ENCODE measurements at regions not wholly inside any gene's neighbourhood (a gene's known extent, or its start where the extent isn't known, plus 50 kb on each side); places are given as distances from the start of the nearest gene placed in this dataset.

- ChIA-PET CTCF (no interaction called here), POLR2A (no interaction called here)
- H3K36me3 Mint-ChIP-seq: peaks cover 0 to 5% (median 0%) of the 10 kb centered on the region in 5 donors
- ATAC-seq (no peak), DNase-seq (no peak)
- peaks cover 0 to 20% (median 8%) of the 10 kb centered on the region in 11 donors for H3K9me3 Mint-ChIP-seq
- H3K27me3 Mint-ChIP-seq: no peaks in the 10 kb centered on the region
- Histone ChIP-seq H3K4me1 (ENCODE audit: control insufficient read depth in 2 of 2, insufficient read depth in 2 of 2, low read length in 2 of 2) (no peaks in the 10 kb centered on the region), H3K27ac (ENCODE audit: low read depth, low read length) (no peak overlapping the region), H3K4me3 (ENCODE audit: low read length) (no peak overlapping the region), H3K27me3 (ENCODE audit: control insufficient read depth in 2 of 2, insufficient read depth in 2 of 2, low read length in 2 of 2) (no peaks in the 10 kb centered on the region), H3K9me3 (ENCODE audit: control insufficient read depth in 2 of 3, low read length in 3 of 3) (no peaks in the 10 kb centered on the region), H3K36me3 (ENCODE audit: control insufficient read depth in 2 of 3, insufficient read depth in 3 of 3, low read length in 3 of 3) (no peaks in the 10 kb centered on the region)
- H3K4me3 Mint-ChIP-seq: no peak overlapping the region
- intact Hi-C loops (cut with micrococcal nuclease): no loop called here
- H3K27ac Mint-ChIP-seq: no peak overlapping the region
- H3K4me1 Mint-ChIP-seq: no peaks in the 10 kb centered on the region
Measured at GRCh38 chr1:60329651-60330050, 256.1 kb upstream of the C1orf87 start.

- no peak overlapping the region for H3K27ac ChIP-seq (ENCODE audit: low read depth, low read length)
- CTCF ChIA-PET: no interaction called here
- no peaks in the 10 kb centered on the region for H3K27me3 ChIP-seq (ENCODE audit: control insufficient read depth in 2 of 2, insufficient read depth in 2 of 2, low read length in 2 of 2)
- POLR2A ChIA-PET: no interaction called here
- no peaks in the 10 kb centered on the region for H3K36me3 Mint-ChIP-seq
- ATAC-seq: no peak
- no peaks in the 10 kb centered on the region for H3K4me1 Mint-ChIP-seq
- no peak overlapping the region for H3K27ac Mint-ChIP-seq
- intact Hi-C loops (cut with micrococcal nuclease): no loop called here
- peaks cover 0 to 13% (median 0%) of the 10 kb centered on the region in 11 donors for H3K9me3 Mint-ChIP-seq
- H3K36me3 ChIP-seq (ENCODE audit: control insufficient read depth in 2 of 3, insufficient read depth in 3 of 3, low read length in 3 of 3): no peaks in the 10 kb centered on the region
- H3K4me3 Mint-ChIP-seq: no peak overlapping the region
- H3K4me1 ChIP-seq (ENCODE audit: control insufficient read depth in 2 of 2, insufficient read depth in 2 of 2, low read length in 2 of 2): no peaks in the 10 kb centered on the region
- DNase-seq: no peak
- H3K4me3 ChIP-seq (ENCODE audit: low read length): no peak overlapping the region
- no peaks in the 10 kb centered on the region for H3K9me3 ChIP-seq (ENCODE audit: control insufficient read depth in 2 of 3, low read length in 3 of 3)
- H3K27me3 Mint-ChIP-seq: peaks cover 0 to 8% (median 3%) of the 10 kb centered on the region in 5 donors
Measured at GRCh38 chr1:60311838-60312237, 238.3 kb upstream of the C1orf87 start.

GRCh38 chr1:60299581-60299980 is 226.0 kb upstream of the C1orf87 start:
- no peak overlapping the region for H3K4me3 Mint-ChIP-seq
- intact Hi-C loops (cut with micrococcal nuclease): no loop called here
- H3K4me3 ChIP-seq (ENCODE audit: low read length): no peak overlapping the region
- no peak for DNase-seq
- CTCF ChIA-PET: no interaction called here
- no peaks in the 10 kb centered on the region for H3K36me3 ChIP-seq (ENCODE audit: control insufficient read depth in 2 of 3, insufficient read depth in 3 of 3, low read length in 3 of 3)
- H3K27ac ChIP-seq (ENCODE audit: low read depth, low read length): no peak overlapping the region
- H3K4me1 ChIP-seq (ENCODE audit: control insufficient read depth in 2 of 2, insufficient read depth in 2 of 2, low read length in 2 of 2): no peaks in the 10 kb centered on the region
- ATAC-seq: no peak
- no peaks in the 10 kb centered on the region for H3K9me3 ChIP-seq (ENCODE audit: control insufficient read depth in 2 of 3, low read length in 3 of 3)
- no peaks in the 10 kb centered on the region for H3K4me1 Mint-ChIP-seq
- POLR2A ChIA-PET: no interaction called here
- peaks cover 0 to 17% (median 2%) of the 10 kb centered on the region in 11 donors for H3K9me3 Mint-ChIP-seq
- no peaks in the 10 kb centered on the region for H3K27me3 ChIP-seq (ENCODE audit: control insufficient read depth in 2 of 2, insufficient read depth in 2 of 2, low read length in 2 of 2)
- peaks cover 0 to 5% (median 0%) of the 10 kb centered on the region in 5 donors for H3K27me3 Mint-ChIP-seq
- no peaks in the 10 kb centered on the region for H3K36me3 Mint-ChIP-seq
- no peak overlapping the region for H3K27ac Mint-ChIP-seq

- H3K36me3 ChIP-seq (ENCODE audit: control insufficient read depth in 2 of 3, insufficient read depth in 3 of 3, low read length in 3 of 3): no peaks in the 10 kb centered on the region
- no peaks in the 10 kb centered on the region for H3K27me3 ChIP-seq (ENCODE audit: control insufficient read depth in 2 of 2, insufficient read depth in 2 of 2, low read length in 2 of 2)
- ChIA-PET CTCF (no interaction called here), POLR2A (no interaction called here)
- intact Hi-C loops (cut with micrococcal nuclease): no loop called here
- no peak overlapping the region for H3K27ac ChIP-seq (ENCODE audit: low read depth, low read length)
- ATAC-seq: no peak
- Mint-ChIP-seq H3K36me3 (no peaks in the 10 kb centered on the region), H3K27me3 (peaks cover 0 to 8% (median 0%) of the 10 kb centered on the region in 5 donors), H3K4me1 (no peaks in the 10 kb centered on the region), H3K27ac (no peak overlapping the region), H3K4me3 (no peak overlapping the region), H3K9me3 (peaks cover 0 to 14% (median 2%) of the 10 kb centered on the region in 11 donors)
- H3K4me3 ChIP-seq (ENCODE audit: low read length): no peak overlapping the region
- no peaks in the 10 kb centered on the region for H3K9me3 ChIP-seq (ENCODE audit: control insufficient read depth in 2 of 3, low read length in 3 of 3)
- no peaks in the 10 kb centered on the region for H3K4me1 ChIP-seq (ENCODE audit: control insufficient read depth in 2 of 2, insufficient read depth in 2 of 2, low read length in 2 of 2)
- no peak for DNase-seq
Measured at GRCh38 chr1:60298290-60298689, 224.7 kb upstream of the C1orf87 start.

- H3K4me3 Mint-ChIP-seq: no peak overlapping the region
- no peaks in the 10 kb centered on the region for H3K36me3 ChIP-seq (ENCODE audit: control insufficient read depth in 2 of 3, insufficient read depth in 3 of 3, low read length in 3 of 3)
- DNase-seq (no peak), ATAC-seq (no peak)
- ChIA-PET POLR2A (no interaction called here), CTCF (no interaction called here)
- no peaks in the 10 kb centered on the region for H3K4me1 ChIP-seq (ENCODE audit: control insufficient read depth in 2 of 2, insufficient read depth in 2 of 2, low read length in 2 of 2)
- H3K9me3 Mint-ChIP-seq: peaks cover 0 to 4% (median under 1%) of the 10 kb centered on the region in 11 donors
- no peaks in the 10 kb centered on the region for H3K36me3 Mint-ChIP-seq
- H3K27me3 ChIP-seq (ENCODE audit: control insufficient read depth in 2 of 2, insufficient read depth in 2 of 2, low read length in 2 of 2): no peaks in the 10 kb centered on the region
- intact Hi-C loops (cut with micrococcal nuclease): no loop called here
- no peaks in the 10 kb centered on the region for H3K9me3 ChIP-seq (ENCODE audit: control insufficient read depth in 2 of 3, low read length in 3 of 3)
- no peak overlapping the region for H3K27ac Mint-ChIP-seq
- no peak overlapping the region for H3K4me3 ChIP-seq (ENCODE audit: low read length)
- H3K4me1 Mint-ChIP-seq: no peaks in the 10 kb centered on the region
- peaks cover 0 to 8% (median 0%) of the 10 kb centered on the region in 5 donors for H3K27me3 Mint-ChIP-seq
- no peak overlapping the region for H3K27ac ChIP-seq (ENCODE audit: low read depth, low read length)
Measured at GRCh38 chr1:60296794-60297193, 223.2 kb upstream of the C1orf87 start.

GRCh38 chr1:60292140-60292539 is 218.6 kb upstream of the C1orf87 start:
- Histone ChIP-seq H3K9me3 (ENCODE audit: control insufficient read depth in 2 of 3, low read length in 3 of 3) (no peaks in the 10 kb centered on the region), H3K4me1 (ENCODE audit: control insufficient read depth in 2 of 2, insufficient read depth in 2 of 2, low read length in 2 of 2) (no peaks in the 10 kb centered on the region), H3K4me3 (ENCODE audit: low read length) (no peak overlapping the region), H3K36me3 (ENCODE audit: control insufficient read depth in 2 of 3, insufficient read depth in 3 of 3, low read length in 3 of 3) (no peaks in the 10 kb centered on the region), H3K27me3 (ENCODE audit: control insufficient read depth in 2 of 2, insufficient read depth in 2 of 2, low read length in 2 of 2) (no peaks in the 10 kb centered on the region), H3K27ac (ENCODE audit: low read depth, low read length) (no peak overlapping the region)
- no peaks in the 10 kb centered on the region for H3K4me1 Mint-ChIP-seq
- intact Hi-C loops (cut with micrococcal nuclease): no loop called here
- H3K27ac Mint-ChIP-seq: no peak overlapping the region
- POLR2A ChIA-PET: no interaction called here
- ATAC-seq (no peak), DNase-seq (no peak)
- no peak overlapping the region for H3K4me3 Mint-ChIP-seq
- peaks cover 0 to 11% (median 0%) of the 10 kb centered on the region in 5 donors for H3K27me3 Mint-ChIP-seq
- CTCF ChIA-PET: no interaction called here
- H3K9me3 Mint-ChIP-seq: peaks cover 0 to 5% (median 2%) of the 10 kb centered on the region in 11 donors
- H3K36me3 Mint-ChIP-seq: no peaks in the 10 kb centered on the region

GRCh38 chr1:60290393-60290792 is 216.8 kb upstream of the C1orf87 start:
- Histone ChIP-seq H3K36me3 (ENCODE audit: control insufficient read depth in 2 of 3, insufficient read depth in 3 of 3, low read length in 3 of 3) (no peaks in the 10 kb centered on the region), H3K9me3 (ENCODE audit: control insufficient read depth in 2 of 3, low read length in 3 of 3) (no peaks in the 10 kb centered on the region), H3K4me3 (ENCODE audit: low read length) (no peak overlapping the region), H3K27me3 (ENCODE audit: control insufficient read depth in 2 of 2, insufficient read depth in 2 of 2, low read length in 2 of 2) (no peaks in the 10 kb centered on the region), H3K4me1 (ENCODE audit: control insufficient read depth in 2 of 2, insufficient read depth in 2 of 2, low read length in 2 of 2) (no peaks in the 10 kb centered on the region), H3K27ac (ENCODE audit: low read depth, low read length) (no peak overlapping the region)
- no peaks in the 10 kb centered on the region for H3K36me3 Mint-ChIP-seq
- POLR2A ChIA-PET: no interaction called here
- ATAC-seq (no peak), DNase-seq (no peak)
- CTCF ChIA-PET: no interaction called here
- intact Hi-C loops (cut with micrococcal nuclease): no loop called here
- no peak overlapping the region for H3K27ac Mint-ChIP-seq
- H3K27me3 Mint-ChIP-seq: peaks cover 0 to 8% (median 0%) of the 10 kb centered on the region in 5 donors
- peaks cover 0 to 6% (median 2%) of the 10 kb centered on the region in 11 donors for H3K9me3 Mint-ChIP-seq
- no peak overlapping the region for H3K4me3 Mint-ChIP-seq
- H3K4me1 Mint-ChIP-seq: no peaks in the 10 kb centered on the region
